H1 (cell line): ENCODE measurements at regions not wholly inside any gene's neighbourhood (a gene's known extent, or its start where the extent isn't known, plus 50 kb on each side); places are given as distances from the start of the nearest gene placed in this dataset.

Experiments used
- CTCF ChIA-PET: fragments of 300-600 bp; sonication (Branson Sonifier 250); formaldehyde crosslinking; loops from one replicate; lab custom pipeline; 2021; ENCODE audit not compliant: partially characterized antibody; lab: Charles Lee
- POLR2A ChIA-PET: fragments of 300-600 bp; sonication (Branson Sonifier 250); formaldehyde crosslinking; loops from one replicate; lab custom pipeline; 2021; ENCODE audit warnings: inconsistent platforms; ENCODE audit not compliant: partially characterized antibody; lab: Charles Lee
- DNase-seq, 2 experiments: peaks; one replicate each; pipeline versions ENCODE4 v3.0.0 to v3.0.0-alpha.2; 2010 to 2022; ENCODE audit warnings: low spot score in 2 of 2, low read depth in 1 of 2, mixed read lengths in 1 of 2
- FAIRE-seq: peaks from 2 replicates; lab custom pipeline; 2011; peaks lifted over from hg19 to GRCh38; lab: Jason Lieb, UNC
- H2AFZ ChIP-seq: 2 replicates; pipeline ENCODE4 v1.8.1; 2012; ENCODE audit warnings: low read length, inconsistent platforms
- H2AK5ac ChIP-seq: 2 replicates; pipeline ENCODE4 v1.6.1; 2013; ENCODE audit warnings: low read depth, low read length
- H2BK120ac ChIP-seq: replicated peaks from 2 replicates; pipeline ENCODE3; 2013; ENCODE audit warnings: low read depth, low read length, inconsistent platforms
- H2BK12ac ChIP-seq: 2 replicates; pipeline ENCODE4 v1.6.1; 2013; ENCODE audit warnings: low read depth, low read length
- H2BK15ac ChIP-seq: 2 replicates; pipeline ENCODE4 v1.6.1; 2013; ENCODE audit warnings: low read length
- H2BK20ac ChIP-seq: 2 replicates; pipeline ENCODE4 v1.6.1; 2013; ENCODE audit warnings: low read length
- H2BK5ac ChIP-seq: 2 replicates; pipeline ENCODE4 v1.6.1; 2013; ENCODE audit warnings: low read depth, low read length
- H3K14ac ChIP-seq: 2 replicates; pipeline ENCODE4 v1.6.1; 2013; ENCODE audit warnings: inconsistent platforms; ENCODE audit not compliant: insufficient read length
- H3K18ac ChIP-seq: 2 replicates; pipeline ENCODE4 v1.6.1; 2013; ENCODE audit warnings: low read length; ENCODE audit errors: extremely low read depth
- H3K23ac ChIP-seq: 2 replicates; pipeline ENCODE4 v1.6.1; 2013; ENCODE audit warnings: inconsistent platforms; ENCODE audit not compliant: insufficient read length
- H3K23me2 ChIP-seq: 2 replicates; pipeline ENCODE4 v1.6.1; 2013; ENCODE audit warnings: low read depth, low read length
- H3K27ac ChIP-seq: 2 replicates; pipeline ENCODE4 v1.6.1; 2011; ENCODE audit warnings: low read depth, low read length, inconsistent platforms
- H3K27me3 ChIP-seq, 4 experiments: replicated peaks in 1 of 4; 1 replicate in 1 of 4; 2 replicates in 3 of 4; pipeline versions ENCODE4 v1.6.1 to v1.8.1; 2011 to 2013; ENCODE audit warnings: low read length in 3 of 4, mild to moderate bottlenecking in 3 of 4, inconsistent platforms in 2 of 4, mixed read lengths in 2 of 4, moderate library complexity in 1 of 4; ENCODE audit not compliant: control insufficient read depth in 3 of 4, insufficient read depth in 3 of 4; ENCODE audit errors: extremely low read depth in 1 of 4
- H3K36me3 ChIP-seq, 4 experiments: 2 replicates each; pipeline versions ENCODE4 v1.6.1 to v1.8.1; 2011 to 2013; ENCODE audit warnings: mild to moderate bottlenecking in 4 of 4, low read length in 3 of 4, moderate library complexity in 2 of 4, control low read depth in 1 of 4, inconsistent platforms in 1 of 4; ENCODE audit not compliant: insufficient read depth in 4 of 4, control insufficient read depth in 2 of 4
- H3K4ac ChIP-seq: replicated peaks from 2 replicates; pipeline ENCODE3; 2013; ENCODE audit warnings: low read length, low read depth, mixed read lengths, inconsistent platforms; ENCODE audit not compliant: insufficient read length
- H3K4me1 ChIP-seq, 4 experiments: replicated peaks in 1 of 4; 1 replicate in 1 of 4; 2 replicates in 3 of 4; pipeline versions ENCODE4 v1.6.1 to v1.8.1; 2011 to 2013; ENCODE audit warnings: low read length in 3 of 4, inconsistent platforms in 2 of 4, mixed read lengths in 1 of 4; ENCODE audit not compliant: insufficient read depth in 4 of 4, control insufficient read depth in 3 of 4
- H3K4me2 ChIP-seq, 2 experiments: 2 replicates each; pipeline versions ENCODE4 v1.6.1 to v1.8.1; 2011 to 2013; ENCODE audit warnings: low read depth in 2 of 2, low read length in 2 of 2, control low read depth in 1 of 2, inconsistent platforms in 1 of 2, mild to moderate bottlenecking in 1 of 2; ENCODE audit not compliant: insufficient read depth in 1 of 2
- H3K4me3 ChIP-seq, 4 experiments: fragments of 200-600, 300-600 bp in 1 of 4; sonication (generic), shearing (Covaris generic), sonication (Bioruptor Twin) in 1 of 4; 2 replicates each; pipeline versions ENCODE4 v1.5.1 to v1.8.1; 2011 to 2016; ENCODE audit warnings: low read length in 4 of 4, low read depth in 3 of 4, control low read depth in 2 of 4, inconsistent platforms in 2 of 4, mild to moderate bottlenecking in 2 of 4, mixed read lengths in 1 of 4, moderate library complexity in 1 of 4; ENCODE audit not compliant: insufficient read depth in 2 of 4; ENCODE audit errors: extremely low read depth in 1 of 4
- H3K56ac ChIP-seq: replicated peaks from 2 replicates; pipeline ENCODE3; 2013; ENCODE audit warnings: low read depth, mild to moderate bottlenecking, mixed read lengths, low read length, inconsistent platforms; ENCODE audit not compliant: insufficient read length
- H3K79me1 ChIP-seq: 2 replicates; pipeline ENCODE4 v1.6.1; 2013; ENCODE audit warnings: low read depth, low read length, control low read depth
- H3K79me2 ChIP-seq, 2 experiments: 2 replicates each; pipeline versions ENCODE4 v1.6.1 to v1.8.1; 2012 to 2013; ENCODE audit warnings: low read length in 2 of 2, mild to moderate bottlenecking in 2 of 2, inconsistent platforms in 1 of 2; ENCODE audit not compliant: insufficient read depth in 2 of 2, control insufficient read depth in 1 of 2
- H3K9ac ChIP-seq, 4 experiments: replicated peaks in 1 of 4; 1 replicate in 1 of 4; 2 replicates in 3 of 4; pipeline versions ENCODE4 v1.6.1 to v1.8.1; 2011 to 2013; ENCODE audit warnings: low read depth in 3 of 4, low read length in 3 of 4, control low read depth in 2 of 4, mild to moderate bottlenecking in 2 of 4, moderate library complexity in 2 of 4, inconsistent platforms in 1 of 4; ENCODE audit errors: extremely low read depth in 1 of 4
- H3K9me3 ChIP-seq, 2 experiments: 2 replicates each; pipeline versions ENCODE4 v1.6.1 to v1.8.1; 2012 to 2013; ENCODE audit warnings: mild to moderate bottlenecking in 2 of 2, moderate library complexity in 2 of 2, control low read depth in 1 of 2, inconsistent platforms in 1 of 2, low read depth in 1 of 2, low read length in 1 of 2, mixed read lengths in 1 of 2; ENCODE audit not compliant: insufficient read depth in 2 of 2
- H4K20me1 ChIP-seq, 2 experiments: replicated peaks in 1 of 2; 2 replicates each; pipeline versions ENCODE3 to v1.8.1; 2011 to 2013; ENCODE audit warnings: inconsistent platforms in 2 of 2, low read length in 2 of 2, mild to moderate bottlenecking in 1 of 2; ENCODE audit not compliant: insufficient read depth in 2 of 2, control insufficient read depth in 1 of 2
- H4K5ac ChIP-seq: 2 replicates; pipeline ENCODE4 v1.6.1; 2013; ENCODE audit warnings: low read length, low read depth, mixed read lengths, inconsistent platforms; ENCODE audit not compliant: insufficient read length
- H4K8ac ChIP-seq: 2 replicates; pipeline ENCODE4 v1.8.0; 2013; ENCODE audit warnings: mild to moderate bottlenecking, moderate library complexity, low read length, inconsistent platforms; ENCODE audit not compliant: insufficient read depth; ENCODE audit errors: extremely low read depth
- H4K91ac ChIP-seq: replicated peaks from 2 replicates; pipeline ENCODE3; 2013; ENCODE audit warnings: low read length, mixed read lengths, inconsistent platforms; ENCODE audit not compliant: insufficient read length
- CEBPB ChIP-seq: IDR thresholded peaks from 2 replicates; pipeline ENCODE4 v1.6.1; 2012; ENCODE audit warnings: low read depth, low read length
- GTF2F1 ChIP-seq: IDR thresholded peaks from 2 replicates; pipeline ENCODE4 v1.6.1; 2012; ENCODE audit warnings: low read depth, low read length, improper control_type of control experiment, borderline replicate concordance
- NANOG ChIP-seq: IDR thresholded peaks from 2 replicates; pipeline ENCODE4 v1.6.1; 2011; ENCODE audit warnings: low read length, low read depth, mild to moderate bottlenecking, inconsistent platforms; ENCODE audit not compliant: insufficient read depth, poor library complexity, severe bottlenecking
- SP1 ChIP-seq: IDR thresholded peaks from 2 replicates; pipeline ENCODE4 v1.6.1; 2011; ENCODE audit warnings: low read depth, low read length
- WGBS, 2 experiments: shearing (Covaris generic) in 1 of 2; methylation state at CpG; one replicate each; pipeline versions ENCODE4 v1.1.6 to v1.1.7; 2013 to 2015; ENCODE audit warnings: low lambda C conversion rate in 2 of 2, mixed read lengths in 2 of 2, inconsistent platforms in 1 of 2, low coverage in 1 of 2, missing lambda C conversion rate in 1 of 2; ENCODE audit not compliant: insufficient replicate concordance in 2 of 2, insufficient coverage in 1 of 2, insufficient read length in 1 of 2; ENCODE audit errors: extremely low coverage in 1 of 2, missing lambda C conversion rate in 1 of 2; 5-methylcytosine and 5-hydroxymethylcytosine counted together
- TF ChIP-seq, protein P1 (sequence below): IDR thresholded peaks from 2 replicates; pipeline ENCODE4 v1.6.1; 2012; ENCODE audit warnings: low read length, inconsistent platforms

DNA sequence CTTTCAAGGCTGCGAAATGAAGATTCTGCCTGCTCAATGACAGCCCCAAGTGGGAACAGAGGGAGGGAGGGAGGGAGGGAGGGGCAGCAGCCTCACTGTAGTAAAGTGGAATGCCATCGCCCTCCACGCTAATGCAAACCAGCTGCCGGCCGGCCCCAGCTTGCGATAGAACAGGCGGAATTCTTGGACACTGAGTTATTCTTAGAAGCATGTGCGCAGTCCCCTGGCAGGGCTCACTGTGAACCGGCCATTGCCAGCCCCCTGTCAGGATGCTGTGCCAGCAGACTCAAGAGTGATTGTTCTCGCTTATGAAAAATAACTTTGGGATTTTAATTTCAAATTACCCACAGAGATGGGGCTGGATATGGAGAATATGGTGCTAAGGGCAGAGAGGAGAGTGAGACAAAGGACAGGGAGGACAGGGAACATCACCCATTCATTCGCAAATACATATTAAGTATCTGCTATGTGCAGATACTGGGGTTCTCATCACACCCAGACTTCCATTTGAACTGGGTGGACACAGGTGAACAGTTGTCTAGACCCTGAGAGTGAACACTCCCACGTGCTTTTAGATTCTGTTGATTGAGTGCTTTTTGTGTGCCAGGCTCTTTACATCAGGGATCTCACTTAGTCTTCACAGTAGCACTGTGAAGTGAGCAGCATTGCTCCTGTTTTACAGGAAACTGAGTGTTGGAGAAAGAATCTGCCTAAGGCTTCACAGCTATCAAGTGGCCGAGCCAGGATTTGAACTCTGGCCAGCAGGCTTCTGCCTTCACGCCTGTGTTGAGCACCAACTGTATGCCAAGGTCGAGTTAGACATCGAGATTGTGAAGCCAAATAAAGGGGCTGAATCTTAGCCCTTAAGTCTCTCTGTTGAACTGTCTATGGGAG is 192.9 kb downstream of the C12orf75 start:
- H3K14ac ChIP-seq, result no peak overlapping the region
- no peak overlapping the region for H2BK20ac ChIP-seq
- no peaks in the 10 kb centered on the region for H4K20me1 ChIP-seq
- H3K36me3 ChIP-seq, result no peaks in the 10 kb centered on the region
- no peak overlapping the region for H2BK15ac ChIP-seq
- no peaks in the 10 kb centered on the region for H3K23me2 ChIP-seq
- no peak overlapping the region for H2BK5ac ChIP-seq
- no peaks in the 10 kb centered on the region for H3K4me1 ChIP-seq
- no peaks in the 10 kb centered on the region for H3K79me2 ChIP-seq
- no peak overlapping the region for H3K23ac ChIP-seq
- ChIA-PET CTCF (no interaction called here), POLR2A (no interaction called here)
- no peak for DNase-seq
- H3K56ac ChIP-seq, result no peak overlapping the region
- no peak overlapping the region for H3K9ac ChIP-seq
- H2AK5ac ChIP-seq, result no peak overlapping the region
- H3K79me1 ChIP-seq, result no peaks in the 10 kb centered on the region
- H4K5ac ChIP-seq, result no peak overlapping the region
- no peak overlapping the region for H4K8ac ChIP-seq
- no peak overlapping the region for H3K4me3 ChIP-seq
- no peak overlapping the region for H3K27ac ChIP-seq
- WGBS, 2 experiments, result 81% methylated on average over 12 of the region's 16 CpGs; no CpG with 5 or more reads in 1 of the 2 experiments
- FAIRE-seq, result no peak
- H3K27me3 ChIP-seq, result no peaks in the 10 kb centered on the region
- H3K9me3 ChIP-seq, result peaks cover 9 to 12% of the 10 kb centered on the region in 2 experiments
- no peak overlapping the region for H3K4ac ChIP-seq
- H2AFZ ChIP-seq, result no peak overlapping the region
- H3K4me2 ChIP-seq, result no peak overlapping the region
- H2BK120ac ChIP-seq, result no peak overlapping the region
- no peak overlapping the region for H3K18ac ChIP-seq
- TF ChIP-seq SP1 (no peak), CEBPB (no peak), GTF2F1 (no peak), NANOG (no peak)
- TF ChIP-seq, protein P1, sequence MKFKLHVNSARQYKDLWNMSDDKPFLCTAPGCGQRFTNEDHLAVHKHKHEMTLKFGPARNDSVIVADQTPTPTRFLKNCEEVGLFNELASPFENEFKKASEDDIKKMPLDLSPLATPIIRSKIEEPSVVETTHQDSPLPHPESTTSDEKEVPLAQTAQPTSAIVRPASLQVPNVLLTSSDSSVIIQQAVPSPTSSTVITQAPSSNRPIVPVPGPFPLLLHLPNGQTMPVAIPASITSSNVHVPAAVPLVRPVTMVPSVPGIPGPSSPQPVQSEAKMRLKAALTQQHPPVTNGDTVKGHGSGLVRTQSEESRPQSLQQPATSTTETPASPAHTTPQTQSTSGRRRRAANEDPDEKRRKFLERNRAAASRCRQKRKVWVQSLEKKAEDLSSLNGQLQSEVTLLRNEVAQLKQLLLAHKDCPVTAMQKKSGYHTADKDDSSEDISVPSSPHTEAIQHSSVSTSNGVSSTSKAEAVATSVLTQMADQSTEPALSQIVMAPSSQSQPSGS, result no peak
- TF ChIP-seq, all 59 proteins: peak for 0
- Histone ChIP-seq H4K91ac (no peak overlapping the region), H2BK12ac (no peak overlapping the region)
